SK-N-SH (cell line): ENCODE measurements at regions not wholly inside any gene's neighbourhood (a gene's known extent, or its start where the extent isn't known, plus 50 kb on each side); places are given as distances from the start of the nearest gene placed in this dataset.

Experiments used
- CHD2 ChIP-seq: fragments of 150-350 bp; IDR thresholded peaks from 2 replicates; pipeline ENCODE4 v1.6.1; 2018; ENCODE audit warnings: low read length; ENCODE audit not compliant: partially characterized antibody
- EZH2phosphoT487 ChIP-seq: fragments of 200-600 bp; sonication (generic); IDR thresholded peaks from 2 replicates; pipeline ENCODE4 v1.6.1; 2017; ENCODE audit warnings: low read depth, mixed run types, mild to moderate bottlenecking, antibody characterized with exemption, moderate library complexity, borderline replicate concordance
- NRF1 ChIP-seq: IDR thresholded peaks from 2 replicates; pipeline ENCODE4 v1.6.1; 2012; ENCODE audit warnings: low read depth, mild to moderate bottlenecking, low read length
- YY1 ChIP-seq: IDR thresholded peaks from 2 replicates; pipeline ENCODE4 v1.4.0; 2012; ENCODE audit warnings: low read depth, mild to moderate bottlenecking
- ZBTB33 ChIP-seq: IDR thresholded peaks from 2 replicates; pipeline ENCODE4 v1.4.0; 2012; ENCODE audit warnings: low read depth, borderline replicate concordance
- TF ChIP-seq, protein P1 (sequence below): fragments of 200-600 bp; sonication (generic); IDR thresholded peaks from 2 replicates; pipeline ENCODE4 v1.6.1; 2017; ENCODE audit warnings: antibody characterized with exemption, mild to moderate bottlenecking, moderate library complexity

GRCh38 chrX:96182366-96182765, 502.3 kb upstream of the DIAPH2 start:
- TF ChIP-seq EZH2phosphoT487, result no peak
- TF ChIP-seq YY1, result no peak
- TF ChIP-seq, protein P1, sequence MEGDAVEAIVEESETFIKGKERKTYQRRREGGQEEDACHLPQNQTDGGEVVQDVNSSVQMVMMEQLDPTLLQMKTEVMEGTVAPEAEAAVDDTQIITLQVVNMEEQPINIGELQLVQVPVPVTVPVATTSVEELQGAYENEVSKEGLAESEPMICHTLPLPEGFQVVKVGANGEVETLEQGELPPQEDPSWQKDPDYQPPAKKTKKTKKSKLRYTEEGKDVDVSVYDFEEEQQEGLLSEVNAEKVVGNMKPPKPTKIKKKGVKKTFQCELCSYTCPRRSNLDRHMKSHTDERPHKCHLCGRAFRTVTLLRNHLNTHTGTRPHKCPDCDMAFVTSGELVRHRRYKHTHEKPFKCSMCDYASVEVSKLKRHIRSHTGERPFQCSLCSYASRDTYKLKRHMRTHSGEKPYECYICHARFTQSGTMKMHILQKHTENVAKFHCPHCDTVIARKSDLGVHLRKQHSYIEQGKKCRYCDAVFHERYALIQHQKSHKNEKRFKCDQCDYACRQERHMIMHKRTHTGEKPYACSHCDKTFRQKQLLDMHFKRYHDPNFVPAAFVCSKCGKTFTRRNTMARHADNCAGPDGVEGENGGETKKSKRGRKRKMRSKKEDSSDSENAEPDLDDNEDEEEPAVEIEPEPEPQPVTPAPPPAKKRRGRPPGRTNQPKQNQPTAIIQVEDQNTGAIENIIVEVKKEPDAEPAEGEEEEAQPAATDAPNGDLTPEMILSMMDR, result peak; percentile 61
- no peak for TF ChIP-seq CHD2
- no peak for TF ChIP-seq NRF1
- TF ChIP-seq ZBTB33, result no peak
